Body of pancreas (tissue), 4 donors: ENCODE measurements at regions not wholly inside any gene's neighbourhood (a gene's known extent, or its start where the extent isn't known, plus 50 kb on each side); places are given as distances from the start of the nearest gene placed in this dataset.

ENCODE experiments used
- ATAC-seq: fragments of 150-250 bp; one replicate; pipeline ENCODE4 v1.9.1; 2016
- DNase-seq, 4 donors: peaks; one replicate each; pipeline ENCODE4 v3.0.0-alpha.2; 2019
- H3K27ac ChIP-seq, 4 donors: fragments of 200-600 bp; sonication (generic); 1 replicate in 3 of 4; 2 replicates in 1 of 4; pipeline versions ENCODE4 v1.5.1 to v1.6.1; 2016 to 2019; ENCODE audit warnings: mild to moderate bottlenecking in 1 of 4, mixed read lengths in 1 of 4, moderate library complexity in 1 of 4
- H3K27me3 ChIP-seq, 2 donors: fragments of 200-600 bp; sonication (generic); one replicate each; pipeline ENCODE4 v1.6.0; 2016; ENCODE audit warnings: mild to moderate bottlenecking in 1 of 2
- H3K36me3 ChIP-seq, 2 donors: fragments of 200-600 bp; sonication (generic); replicated peaks in 1 of 2; 2 replicates each; pipeline ENCODE4 v1.5.1; 2016; ENCODE audit warnings: low read depth in 2 of 2; ENCODE audit not compliant: insufficient read depth in 1 of 2
- H3K4me1 ChIP-seq: fragments of 200-600 bp; sonication (generic); one replicate; pipeline ENCODE4 v1.6.0; 2016
- H3K4me3 ChIP-seq, 2 donors: fragments of 200-600 bp; sonication (generic); 1 replicate in 1 of 2; 2 replicates in 1 of 2; pipeline ENCODE4 v1.5.1; 2016 to 2019
- H3K9me3 ChIP-seq, 3 donors: fragments of 200-600 bp; sonication (generic); 1 replicate in 2 of 3; 2 replicates in 1 of 3; pipeline ENCODE4 v1.5.1; 2016
- CTCF ChIP-seq, 7 experiments: fragments of 450-650 bp in 4 of 7; fragments of 200-600 bp in 3 of 7; sonication (generic) in 3 of 7; IDR thresholded peaks; one replicate each; pipeline ENCODE4 v1.5.1; 2016 to 2019; ENCODE audit warnings: antibody characterized with exemption in 7 of 7
- POLR2A ChIP-seq, 3 donors: fragments of 450-650 bp; IDR thresholded peaks; one replicate each; pipeline ENCODE4 v1.6.1; 2016; ENCODE audit warnings: antibody characterized with exemption in 3 of 3, mild to moderate bottlenecking in 2 of 3
- WGBS, 2 donors: methylation state at CpG; one replicate each; pipeline ENCODE4 v1.1.5; 2017; 5-methylcytosine and 5-hydroxymethylcytosine counted together
- intact Hi-C: fragments of 100-400 bp; cut with DNase I; formaldehyde crosslinking; loops from one replicate; pipeline ENCODE4 v1.15.1; 2023

- DNase-seq (no peak), ATAC-seq (no peak)
- Histone ChIP-seq H3K27me3 (no peaks in the 10 kb centered on the region), H3K4me1 (no peaks in the 10 kb centered on the region), H3K27ac (no peak overlapping the region), H3K4me3 (no peak overlapping the region), H3K36me3 (no peaks in the 10 kb centered on the region), H3K9me3 (no peaks in the 10 kb centered on the region)
- no peak for TF ChIP-seq CTCF (IDR thresholded peaks at IDR 0.05)
- no peak for TF ChIP-seq POLR2A (IDR thresholded peaks at IDR 0.05)
- intact Hi-C loops, result no loop called here
- 37 to 64% methylated on average over 2 of the region's 2 CpGs for WGBS, 2 donors
These were observed 151.8 kb upstream of the NCAM1 start for GRCh38 chr11:112809429-112809828.

- intact Hi-C loops, result no loop called here
- TF ChIP-seq POLR2A (IDR thresholded peaks at IDR 0.05), result no peak
- TF ChIP-seq CTCF (IDR thresholded peaks at IDR 0.05), result no peak
These were observed 150.3 kb upstream of the NCAM1 start for GRCh38 chr11:112810951-112811350.

GRCh38 chr11:112811783-112812182 lies 149.4 kb upstream of the NCAM1 start:
- Histone ChIP-seq H3K4me1 (no peaks in the 10 kb centered on the region), H3K4me3 (no peak overlapping the region), H3K27me3 (no peaks in the 10 kb centered on the region), H3K27ac (no peak overlapping the region), H3K36me3 (no peaks in the 10 kb centered on the region), H3K9me3 (no peaks in the 10 kb centered on the region)
- TF ChIP-seq CTCF (IDR thresholded peaks at IDR 0.05) (no peak), POLR2A (IDR thresholded peaks at IDR 0.05) (no peak)
- 67 to 84% methylated on average over 4 of the region's 4 CpGs for WGBS, 2 donors
- intact Hi-C loops, result no loop called here
- DNase-seq, result no peak
- ATAC-seq, result no peak

More at GRCh38 chr11:112810951-112811350, 150.3 kb upstream of the NCAM1 start:
- Histone ChIP-seq H3K4me3 (no peak overlapping the region), H3K4me1 (no peaks in the 10 kb centered on the region), H3K27ac (no peak overlapping the region), H3K36me3 (no peaks in the 10 kb centered on the region), H3K9me3 (no peaks in the 10 kb centered on the region), H3K27me3 (no peaks in the 10 kb centered on the region)
- ATAC-seq (no peak), DNase-seq (no peak)
- WGBS, 2 donors, result 38 to 46% methylated on average over 2 of the region's 2 CpGs

- 35 to 48% methylated on average over 2 of the region's 2 CpGs for WGBS, 2 donors
- intact Hi-C loops, result no loop called here
- no peaks in the 10 kb centered on the region for H3K27me3 ChIP-seq
- TF ChIP-seq CTCF (IDR thresholded peaks at IDR 0.05) (no peak), POLR2A (IDR thresholded peaks at IDR 0.05) (no peak)
- no peaks in the 10 kb centered on the region for H3K9me3 ChIP-seq
- no peak overlapping the region for H3K27ac ChIP-seq
- no peak overlapping the region for H3K4me3 ChIP-seq
- no peaks in the 10 kb centered on the region for H3K4me1 ChIP-seq
- no peaks in the 10 kb centered on the region for H3K36me3 ChIP-seq
- ATAC-seq (no peak), DNase-seq (no peak)
These were observed 148.5 kb upstream of the NCAM1 start for GRCh38 chr11:112812729-112813128.

GRCh38 chr11:112814168-112814567 lies 147.1 kb upstream of the NCAM1 start:
- intact Hi-C loops, result no loop called here

More at GRCh38 chr11:112814168-112814567, 147.1 kb upstream of the NCAM1 start:
- DNase-seq, result no peak
- ATAC-seq, result no peak
- no peaks in the 10 kb centered on the region for H3K9me3 ChIP-seq
- 70 to 74% methylated on average over 4 of the region's 4 CpGs for WGBS, 2 donors
- H3K36me3 ChIP-seq, result no peaks in the 10 kb centered on the region
- H3K27me3 ChIP-seq, result no peaks in the 10 kb centered on the region
- no peak for TF ChIP-seq POLR2A (IDR thresholded peaks at IDR 0.05)
- TF ChIP-seq CTCF (IDR thresholded peaks at IDR 0.05), result no peak
- no peaks in the 10 kb centered on the region for H3K4me1 ChIP-seq
- no peak overlapping the region for H3K4me3 ChIP-seq
- no peak overlapping the region for H3K27ac ChIP-seq
